ENCODE measurements at regions not wholly inside any gene's neighbourhood (a gene's known extent, or its start where the extent isn't known, plus 50 kb on each side); places are given as distances from the start of the nearest gene placed in this dataset.

GRCh38 chr2:78718473-78718872, 307.0 kb upstream of the REG3G start:
- Histone ChIP-seq H3K27me3 (ENCODE audit: control insufficient read depth in 2 of 2, insufficient read depth in 2 of 2, low read length in 2 of 2) (no peaks in the 10 kb centered on the region), H3K9ac (ENCODE audit: insufficient read depth, low read length, poor library complexity, severe bottlenecking) (no peak overlapping the region), H3K79me2 (ENCODE audit: insufficient read depth, low read length) (no peaks in the 10 kb centered on the region), H3K36me3 (replicated peaks in 1 of 2; ENCODE audit: control insufficient read depth in 1 of 2, insufficient read depth in 2 of 2, low read length in 2 of 2) (no peaks in the 10 kb centered on the region), H3K4me1 (ENCODE audit: control insufficient read depth in 1 of 2, insufficient read depth in 2 of 2, low read length in 2 of 2) (no peaks in the 10 kb centered on the region), H4K20me1 (ENCODE audit: insufficient read depth, low read length) (no peaks in the 10 kb centered on the region), H3K4me2 (replicated peaks; ENCODE audit: extremely low read depth, low read length, poor library complexity, severe bottlenecking) (no peak overlapping the region), H3K27ac (ENCODE audit: low read depth in 1 of 2, low read length in 2 of 2) (no peak overlapping the region), H3K4me3 (replicated peaks in 1 of 3; ENCODE audit: low read depth in 2 of 3, low read length in 3 of 3) (no peak overlapping the region), H3K9me3 (replicated peaks in 1 of 2; ENCODE audit: control insufficient read depth in 1 of 2, insufficient read depth in 1 of 2, low read length in 2 of 2) (no peaks in the 10 kb centered on the region), H2AFZ (ENCODE audit: insufficient read depth, low read depth, low read length, poor library complexity, severe bottlenecking) (no peak overlapping the region)
- H3K36me3 Mint-ChIP-seq = no peaks in the 10 kb centered on the region
- no peak overlapping the region for H3K27ac Mint-ChIP-seq
- H3K4me3 Mint-ChIP-seq = no peak overlapping the region
- intact Hi-C loops (cut with micrococcal nuclease) = no loop called here
- TF ChIP-seq, protein P1, sequence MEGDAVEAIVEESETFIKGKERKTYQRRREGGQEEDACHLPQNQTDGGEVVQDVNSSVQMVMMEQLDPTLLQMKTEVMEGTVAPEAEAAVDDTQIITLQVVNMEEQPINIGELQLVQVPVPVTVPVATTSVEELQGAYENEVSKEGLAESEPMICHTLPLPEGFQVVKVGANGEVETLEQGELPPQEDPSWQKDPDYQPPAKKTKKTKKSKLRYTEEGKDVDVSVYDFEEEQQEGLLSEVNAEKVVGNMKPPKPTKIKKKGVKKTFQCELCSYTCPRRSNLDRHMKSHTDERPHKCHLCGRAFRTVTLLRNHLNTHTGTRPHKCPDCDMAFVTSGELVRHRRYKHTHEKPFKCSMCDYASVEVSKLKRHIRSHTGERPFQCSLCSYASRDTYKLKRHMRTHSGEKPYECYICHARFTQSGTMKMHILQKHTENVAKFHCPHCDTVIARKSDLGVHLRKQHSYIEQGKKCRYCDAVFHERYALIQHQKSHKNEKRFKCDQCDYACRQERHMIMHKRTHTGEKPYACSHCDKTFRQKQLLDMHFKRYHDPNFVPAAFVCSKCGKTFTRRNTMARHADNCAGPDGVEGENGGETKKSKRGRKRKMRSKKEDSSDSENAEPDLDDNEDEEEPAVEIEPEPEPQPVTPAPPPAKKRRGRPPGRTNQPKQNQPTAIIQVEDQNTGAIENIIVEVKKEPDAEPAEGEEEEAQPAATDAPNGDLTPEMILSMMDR (IDR thresholded peaks at IDR 0.05) = no peak
- no CpG with 5 or more reads among the region's 1 CpG for WGBS (ENCODE audit: insufficient coverage)
- DNase-seq = no peak
- no peaks in the 10 kb centered on the region for H3K27me3 Mint-ChIP-seq (ENCODE audit: low read depth in 3 of 3)
- no peaks in the 10 kb centered on the region for H3K4me1 Mint-ChIP-seq
- peaks cover 0 to 2% (median 0%) of the 10 kb centered on the region in 7 donors for H3K9me3 Mint-ChIP-seq

DNA sequence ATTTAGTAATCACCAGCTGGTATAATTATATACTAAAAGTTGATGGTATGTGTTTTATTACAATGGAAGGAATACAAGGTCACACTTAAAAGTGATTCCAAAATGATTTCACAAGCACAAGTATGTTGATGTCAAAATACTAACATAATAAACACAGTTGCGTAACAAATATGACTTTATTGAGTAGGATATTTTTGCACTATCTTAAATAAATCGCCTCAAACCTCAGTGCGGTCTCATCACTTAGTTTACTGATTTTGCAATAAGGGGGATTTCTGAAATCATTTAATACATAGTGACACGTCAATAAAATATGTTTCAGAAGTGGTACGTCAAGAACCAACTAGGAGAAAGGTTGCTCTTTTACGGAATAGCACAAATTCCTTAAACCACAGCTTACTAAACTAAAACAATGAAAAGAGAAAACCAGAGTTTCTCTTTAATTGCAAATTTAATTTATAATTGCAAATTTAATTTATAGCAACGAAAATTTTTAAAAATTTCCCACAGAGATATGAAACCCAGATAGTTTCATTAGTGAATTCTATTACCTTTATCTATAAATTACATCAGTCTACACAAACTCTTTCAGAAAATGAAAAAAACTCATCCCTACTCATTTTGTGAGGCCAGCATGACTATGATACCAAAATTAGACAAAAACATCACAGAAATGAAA, 304.0 kb upstream of the REG3G start:
- Histone ChIP-seq H3K4me2 (replicated peaks; ENCODE audit: extremely low read depth, low read length, poor library complexity, severe bottlenecking) (no peak overlapping the region), H3K27ac (ENCODE audit: low read depth in 1 of 2, low read length in 2 of 2) (no peak overlapping the region), H3K4me1 (ENCODE audit: control insufficient read depth in 1 of 2, insufficient read depth in 2 of 2, low read length in 2 of 2) (no peaks in the 10 kb centered on the region), H2AFZ (ENCODE audit: insufficient read depth, low read depth, low read length, poor library complexity, severe bottlenecking) (no peak overlapping the region), H3K9me3 (replicated peaks in 1 of 2; ENCODE audit: control insufficient read depth in 1 of 2, insufficient read depth in 1 of 2, low read length in 2 of 2) (no peaks in the 10 kb centered on the region), H4K20me1 (ENCODE audit: insufficient read depth, low read length) (no peaks in the 10 kb centered on the region), H3K79me2 (ENCODE audit: insufficient read depth, low read length) (no peaks in the 10 kb centered on the region), H3K4me3 (replicated peaks in 1 of 3; ENCODE audit: low read depth in 2 of 3, low read length in 3 of 3) (no peak overlapping the region), H3K36me3 (replicated peaks in 1 of 2; ENCODE audit: control insufficient read depth in 1 of 2, insufficient read depth in 2 of 2, low read length in 2 of 2) (no peaks in the 10 kb centered on the region), H3K9ac (ENCODE audit: insufficient read depth, low read length, poor library complexity, severe bottlenecking) (no peak overlapping the region), H3K27me3 (ENCODE audit: control insufficient read depth in 2 of 2, insufficient read depth in 2 of 2, low read length in 2 of 2) (no peaks in the 10 kb centered on the region)
- H3K27ac Mint-ChIP-seq = no peak overlapping the region
- TF ChIP-seq, protein P1 (IDR thresholded peaks at IDR 0.05) = no peak
- intact Hi-C loops (cut with micrococcal nuclease) = no loop called here
- no peaks in the 10 kb centered on the region for H3K4me1 Mint-ChIP-seq
- WGBS (ENCODE audit: insufficient coverage) = no CpG with 5 or more reads among the region's 7 CpGs
- H3K27me3 Mint-ChIP-seq (ENCODE audit: low read depth in 3 of 3) = no peaks in the 10 kb centered on the region
- no peaks in the 10 kb centered on the region for H3K36me3 Mint-ChIP-seq
- H3K4me3 Mint-ChIP-seq = no peak overlapping the region
- DNase-seq = no peak
- H3K9me3 Mint-ChIP-seq = peaks cover 0 to 3% (median 2%) of the 10 kb centered on the region in 7 donors

Measured in CD14-positive monocyte (primary cell).